Osteocyte (in vitro differentiated cells): ENCODE measurements at regions not wholly inside any gene's neighbourhood (a gene's known extent, or its start where the extent isn't known, plus 50 kb on each side); places are given as distances from the start of the nearest gene placed in this dataset.
A peak's percentile ranks its signal among the peaks of the same experiment; 100 is the strongest.

ENCODE experiments used
- DNase-seq: peaks from one replicate; pipeline ENCODE4 v3.0.0; 2021; ENCODE audit warnings: mixed read lengths; ENCODE audit not compliant: unreplicated experiment; ENCODE audit errors: extremely low spot score
- H3K27ac Mint-ChIP-seq: one replicate; pipeline ENCODE4 v1.8.0; 2021; ENCODE audit warnings: mild to moderate bottlenecking, mixed read lengths; ENCODE audit not compliant: unreplicated experiment
- H3K27me3 Mint-ChIP-seq: one replicate; pipeline ENCODE4 v1.8.0; 2021; ENCODE audit warnings: mixed read lengths; ENCODE audit not compliant: unreplicated experiment
- H3K36me3 Mint-ChIP-seq: one replicate; pipeline ENCODE4 v1.8.0; 2021; ENCODE audit warnings: mixed read lengths; ENCODE audit not compliant: unreplicated experiment
- H3K4me1 Mint-ChIP-seq: one replicate; pipeline ENCODE4 v1.8.0; 2021; ENCODE audit warnings: mixed read lengths; ENCODE audit not compliant: unreplicated experiment
- H3K4me3 Mint-ChIP-seq: one replicate; pipeline ENCODE4 v1.8.0; 2021; ENCODE audit warnings: mild to moderate bottlenecking, moderate library complexity, mixed read lengths; ENCODE audit not compliant: unreplicated experiment
- H3K9me3 Mint-ChIP-seq: one replicate; pipeline ENCODE4 v1.8.0; 2021; ENCODE audit warnings: mixed read lengths; ENCODE audit not compliant: unreplicated experiment
- CTCF ChIP-seq: fragments of 200-600 bp; sonication (generic); IDR thresholded peaks from 2 replicates; pipeline ENCODE4 v1.5.0; 2021; ENCODE audit warnings: antibody characterized with exemption, mild to moderate bottlenecking, moderate library complexity

GRCh38 chr5:33223563-33224284, 217.0 kb upstream of the TARS1 start:
- DNase-seq, result no peak
- no peaks in the 10 kb centered on the region for H3K36me3 Mint-ChIP-seq

GRCh38 chr5:33224285-33224961, 216.3 kb upstream of the TARS1 start:
- Mint-ChIP-seq H3K9me3 (no peaks in the 10 kb centered on the region), H3K4me1 (peaks cover 19% of the 10 kb centered on the region), H3K36me3 (no peaks in the 10 kb centered on the region), H3K4me3 (no peak overlapping the region), H3K27ac (no peak overlapping the region), H3K27me3 (no peaks in the 10 kb centered on the region)
- TF ChIP-seq CTCF, result no peak
- DNase-seq, result no peak

More at GRCh38 chr5:33223563-33224284, 217.0 kb upstream of the TARS1 start:
- TF ChIP-seq CTCF, result no peak
- Mint-ChIP-seq H3K9me3 (no peaks in the 10 kb centered on the region), H3K27ac (no peak overlapping the region), H3K4me3 (no peak overlapping the region), H3K27me3 (no peaks in the 10 kb centered on the region), H3K4me1 (peaks cover 17% of the 10 kb centered on the region)

GRCh38 chr5:33227247-33227646, 213.5 kb upstream of the TARS1 start:
- no peak overlapping the region for H3K4me3 Mint-ChIP-seq
- peak overlapping the region; percentile 56 for H3K27ac Mint-ChIP-seq
- H3K9me3 Mint-ChIP-seq, result no peaks in the 10 kb centered on the region
- DNase-seq, result no peak
- H3K27me3 Mint-ChIP-seq, result no peaks in the 10 kb centered on the region
- no peaks in the 10 kb centered on the region for H3K36me3 Mint-ChIP-seq
- H3K4me1 Mint-ChIP-seq, result peaks cover 23% of the 10 kb centered on the region
- TF ChIP-seq CTCF, result no peak

- DNase-seq, result no peak
- peaks cover 23% of the 10 kb centered on the region for H3K4me1 Mint-ChIP-seq
- H3K36me3 Mint-ChIP-seq, result no peaks in the 10 kb centered on the region
- peak overlapping the region; percentile 56 for H3K27ac Mint-ChIP-seq
- no peak for TF ChIP-seq CTCF
- H3K4me3 Mint-ChIP-seq, result no peak overlapping the region
- no peaks in the 10 kb centered on the region for H3K27me3 Mint-ChIP-seq
- no peaks in the 10 kb centered on the region for H3K9me3 Mint-ChIP-seq
Measured at GRCh38 chr5:33227746-33228145, 213.0 kb upstream of the TARS1 start.

GRCh38 chr5:33228149-33228548, 212.6 kb upstream of the TARS1 start:
- no peaks in the 10 kb centered on the region for H3K9me3 Mint-ChIP-seq
- H3K27me3 Mint-ChIP-seq, result no peaks in the 10 kb centered on the region
- DNase-seq, result no peak
- no peak for TF ChIP-seq CTCF
- peaks cover 23% of the 10 kb centered on the region for H3K4me1 Mint-ChIP-seq
- H3K36me3 Mint-ChIP-seq, result no peaks in the 10 kb centered on the region
- no peak overlapping the region for H3K27ac Mint-ChIP-seq
- no peak overlapping the region for H3K4me3 Mint-ChIP-seq
